Esophagus mucosa (tissue), 1 donor: ENCODE measurements at regions not wholly inside any gene's neighbourhood (a gene's known extent, or its start where the extent isn't known, plus 50 kb on each side); places are given as distances from the start of the nearest gene placed in this dataset.
A peak's percentile ranks its signal among the peaks of the same experiment; 100 is the strongest.

Experiments used
- ATAC-seq: fragments of 200-7000 bp; cut with Tn5 transposase; one replicate; pipeline ENCODE4 v1.9.1; 2020
- donor health status: DM: yes; HTN: yes; CAD: no.

DNA sequence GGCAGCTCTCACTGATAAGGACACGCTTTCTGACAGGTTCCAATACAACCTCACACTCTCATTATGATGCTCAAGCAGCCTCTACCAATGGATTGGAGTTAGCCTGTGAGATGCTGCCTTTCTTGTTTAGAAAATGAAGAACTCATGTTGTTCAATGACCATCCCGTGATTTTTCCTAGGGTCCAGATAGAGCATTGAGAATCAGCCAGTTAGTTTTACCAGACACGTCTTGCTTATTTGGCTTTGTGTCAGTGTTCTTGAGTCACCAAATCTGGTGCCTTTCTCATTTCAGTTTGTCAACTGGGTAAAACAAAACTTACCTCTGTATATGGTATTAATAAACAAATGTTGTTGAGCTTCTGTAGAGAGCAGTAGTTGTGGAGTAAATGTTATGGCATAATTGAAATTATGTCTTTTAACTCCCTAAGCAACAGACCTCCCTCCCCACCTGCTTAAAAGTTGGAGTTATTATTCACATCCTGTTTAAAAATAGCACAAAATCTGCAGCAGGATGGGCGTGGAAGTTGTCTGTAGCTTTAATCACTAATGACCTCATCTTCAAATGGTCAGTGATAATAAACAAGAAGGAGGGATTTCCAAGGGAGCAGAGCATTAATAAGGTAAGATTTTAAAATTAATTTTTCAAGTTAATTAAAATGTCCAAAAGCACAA, 167.3 kb downstream of the HRH4 start:
- no peak for ATAC-seq

DNA sequence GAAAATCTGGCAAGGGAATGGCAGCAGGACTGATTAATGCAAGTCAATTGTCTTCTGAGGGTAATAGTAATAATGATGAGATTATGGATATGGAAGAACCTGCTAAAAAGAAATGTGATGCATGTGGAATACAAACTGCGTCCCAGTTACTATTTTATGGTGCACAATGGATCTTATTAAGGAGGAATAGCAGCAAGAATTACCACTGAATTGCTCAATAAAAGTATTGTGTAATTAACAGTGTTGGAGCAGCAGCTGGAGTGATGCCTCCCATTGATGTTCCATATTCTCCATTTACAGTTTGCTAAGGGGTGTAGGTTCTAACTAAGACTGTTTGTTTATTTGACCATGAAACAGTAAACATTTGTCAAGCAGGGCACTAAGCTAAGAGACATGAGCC, 167.9 kb downstream of the HRH4 start:
- no peak for ATAC-seq

DNA sequence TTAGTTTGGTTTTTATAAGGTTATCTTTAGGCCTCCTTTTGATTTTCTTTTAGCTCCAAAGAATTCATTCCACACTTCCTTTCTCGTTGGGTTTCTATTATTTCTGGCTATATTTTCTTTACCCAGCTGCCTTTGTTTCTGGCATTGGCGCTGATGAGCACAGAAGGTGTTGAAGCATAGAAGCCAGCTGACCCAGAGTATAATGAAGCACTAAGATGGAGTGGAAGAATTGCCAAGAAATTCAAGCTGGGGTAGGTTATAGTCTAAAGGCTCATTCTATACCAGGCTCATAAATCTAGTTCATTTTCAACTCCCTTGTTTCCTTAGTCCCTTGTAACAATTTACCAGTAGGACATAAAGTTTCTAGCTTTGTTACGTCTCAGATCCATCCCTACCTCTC, 169.5 kb downstream of the HRH4 start:
- ATAC-seq = no peak

DNA sequence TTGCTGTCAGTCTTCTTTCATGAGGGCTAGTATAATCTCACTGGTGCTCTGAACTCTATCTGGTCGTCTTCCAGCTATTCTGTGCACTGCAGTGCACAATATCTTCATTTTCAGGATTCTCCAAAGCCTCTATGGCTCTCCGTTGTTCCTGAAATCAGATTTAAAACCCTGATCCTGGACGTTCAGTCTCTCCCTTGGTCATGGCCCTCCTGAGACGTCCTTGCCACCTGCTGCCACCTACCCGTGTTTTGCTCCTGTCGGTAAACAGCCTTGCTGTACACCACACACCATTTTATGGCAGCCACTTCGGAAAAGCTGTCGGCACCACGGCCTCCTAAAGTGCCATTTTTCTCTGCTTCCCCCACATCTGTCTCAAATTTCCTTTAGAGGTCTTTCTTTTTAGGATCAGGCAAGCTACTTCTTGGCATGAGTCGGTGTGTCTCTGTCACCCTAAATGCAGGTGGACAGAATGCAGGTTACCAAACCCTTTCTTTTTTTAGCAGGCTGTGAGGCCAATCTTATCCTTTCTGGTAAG, 170.0 kb downstream of the HRH4 start:
- ATAC-seq = no peak

DNA sequence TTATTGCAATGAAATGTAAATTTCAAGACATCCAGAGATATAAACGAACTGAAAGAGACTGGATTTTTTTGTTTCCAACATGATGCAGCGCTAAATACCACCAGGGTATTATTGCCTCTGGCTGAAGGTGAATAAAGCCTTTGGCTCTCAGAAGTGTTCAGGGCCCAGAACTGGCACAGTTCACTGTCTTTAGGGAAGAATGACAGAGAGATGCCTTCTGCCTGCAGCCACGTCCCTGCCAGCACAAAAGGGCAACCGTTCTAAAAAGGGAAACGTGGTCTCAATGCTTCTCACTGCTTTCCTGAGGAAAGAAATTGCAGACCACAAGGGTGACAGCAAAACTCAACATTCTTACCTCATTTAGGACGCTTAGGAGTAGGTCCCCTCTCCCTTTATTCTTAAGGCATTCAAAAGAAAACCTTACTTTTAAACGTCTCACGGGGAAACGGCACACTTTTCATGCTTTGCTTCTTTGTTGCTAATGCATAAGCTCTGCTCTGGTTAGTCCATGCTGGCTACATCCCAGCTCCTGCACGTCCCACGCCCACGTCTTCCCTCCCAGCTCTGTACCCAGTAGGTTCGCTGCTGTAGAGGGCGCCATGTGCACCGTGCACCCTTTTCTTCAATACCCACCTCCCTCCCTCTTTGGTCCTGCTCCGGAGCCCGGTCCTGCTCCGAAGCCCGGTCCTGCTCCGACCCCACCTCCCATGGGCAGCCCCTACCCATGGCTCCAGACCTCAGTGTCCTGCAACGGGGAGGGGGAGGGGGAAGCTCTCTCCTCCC, 171.0 kb downstream of the HRH4 start:
- peak; percentile 18 for ATAC-seq

DNA sequence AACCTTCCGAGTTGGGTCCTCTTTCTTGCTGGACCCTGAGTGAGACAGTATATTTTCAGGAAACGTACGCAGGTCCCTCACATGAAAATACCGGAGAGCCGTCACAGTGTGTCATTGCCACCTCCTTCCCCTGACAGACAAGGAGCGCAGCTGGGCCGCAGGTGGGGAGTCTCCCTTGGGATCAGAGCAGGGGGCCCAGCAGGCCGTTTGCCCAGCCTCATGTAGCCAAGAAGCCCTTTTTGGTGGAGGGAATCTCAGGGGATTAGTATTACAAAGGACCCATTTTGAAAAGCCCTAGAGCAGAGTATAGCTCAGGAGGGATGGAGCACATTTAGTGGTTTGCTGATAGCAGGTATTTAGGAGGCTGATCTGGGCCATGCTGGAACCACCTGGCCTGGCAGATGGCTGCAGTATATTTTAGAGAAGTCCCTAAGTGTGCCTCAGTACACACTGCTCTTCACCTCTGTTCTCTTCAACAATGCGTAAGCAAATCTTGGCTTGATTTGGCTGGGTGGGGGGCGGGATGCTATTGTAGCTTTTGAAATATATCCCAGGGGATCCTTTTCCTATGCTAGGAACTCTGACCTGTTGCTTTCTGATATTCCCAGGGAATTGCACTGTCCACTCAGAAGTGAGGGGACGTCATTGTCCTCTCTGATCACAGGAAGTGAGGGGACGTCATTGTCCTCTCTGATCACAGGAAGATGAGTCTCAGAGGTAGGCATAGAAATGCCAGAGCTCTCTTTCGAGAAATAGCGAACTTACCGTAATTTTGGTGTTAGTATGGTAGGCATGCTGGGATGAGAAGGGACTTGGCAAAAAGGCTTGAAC, 171.9 kb downstream of the HRH4 start:
- no peak for ATAC-seq

DNA sequence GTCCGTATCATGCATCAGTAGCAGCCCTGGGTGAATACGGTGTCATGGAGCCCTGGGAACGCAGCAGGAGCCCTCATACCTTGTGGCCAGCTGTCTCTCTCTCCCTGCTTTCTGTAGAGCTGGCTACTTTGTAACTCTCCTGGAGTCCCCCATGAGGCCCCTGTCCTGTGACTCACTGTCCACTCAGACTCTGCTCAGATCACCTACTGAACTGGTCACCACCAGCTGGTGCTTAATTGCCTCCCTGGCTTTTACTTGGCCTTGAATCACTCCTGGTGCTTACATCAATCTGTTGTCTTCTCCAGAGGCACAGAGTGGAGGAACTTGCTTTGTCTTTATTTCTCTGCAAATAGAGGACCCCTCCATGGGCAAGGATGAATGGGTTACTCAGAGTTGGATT, 172.7 kb downstream of the HRH4 start:
- ATAC-seq = no peak

DNA sequence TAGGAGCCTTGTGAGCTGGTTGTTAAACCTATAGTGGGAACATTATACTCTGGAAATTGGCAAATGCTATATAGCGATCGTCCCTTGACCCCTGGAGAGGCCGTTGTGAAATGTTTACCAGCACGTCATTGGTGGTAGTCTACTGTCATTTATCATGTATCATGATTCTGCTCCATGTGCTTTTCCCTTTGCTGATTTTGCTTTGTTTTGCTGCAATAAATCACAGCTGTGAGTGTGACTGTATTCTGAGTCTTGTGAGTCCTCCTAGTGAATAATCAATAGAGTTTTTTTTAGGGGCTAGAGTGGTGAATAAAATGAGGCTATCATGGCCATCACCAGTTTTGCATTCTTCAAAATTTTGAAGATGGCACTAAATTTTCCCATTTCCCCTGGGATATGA, 189.1 kb downstream of the HRH4 start:
- ATAC-seq = no peak

DNA sequence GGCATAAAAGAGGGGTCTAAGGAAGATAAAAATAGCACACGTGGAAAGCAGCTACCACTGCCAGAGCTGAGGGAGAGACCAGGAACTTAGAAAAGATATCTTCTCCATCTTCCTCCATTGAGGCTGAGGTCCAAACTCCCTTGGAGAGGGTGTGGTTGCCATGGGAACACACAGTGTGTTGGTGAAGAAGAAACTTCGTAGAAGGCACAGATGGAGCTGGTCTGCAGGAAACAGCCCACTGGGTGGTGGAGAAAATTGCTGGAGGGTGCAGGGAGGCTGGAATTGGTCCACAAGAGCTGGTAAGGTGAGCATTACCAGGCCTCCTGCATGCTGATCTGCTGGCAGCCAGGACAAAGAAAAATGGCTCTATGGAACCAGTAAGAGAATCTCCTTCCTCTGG, 191.0 kb downstream of the HRH4 start:
- ATAC-seq = no peak

DNA sequence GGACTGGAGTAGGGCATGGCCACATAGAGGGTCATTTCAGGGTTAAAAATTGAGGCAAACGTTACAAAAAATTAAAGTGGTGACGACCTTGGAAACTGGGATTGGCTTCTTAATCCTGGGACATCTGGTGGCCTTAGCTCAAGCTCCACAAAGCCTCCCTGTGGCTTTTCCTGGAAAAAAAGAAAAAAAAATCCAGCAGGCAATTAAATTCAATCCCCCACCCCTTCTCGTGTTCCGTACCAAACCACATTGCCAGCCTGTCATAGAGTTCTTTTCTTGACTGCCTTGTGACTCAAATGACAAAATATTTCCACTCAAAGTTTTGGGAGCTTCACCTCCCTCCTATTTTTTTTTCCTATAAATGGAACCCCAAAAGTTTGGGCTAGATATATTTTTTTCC, 195.6 kb downstream of the HRH4 start:
- no peak for ATAC-seq

DNA sequence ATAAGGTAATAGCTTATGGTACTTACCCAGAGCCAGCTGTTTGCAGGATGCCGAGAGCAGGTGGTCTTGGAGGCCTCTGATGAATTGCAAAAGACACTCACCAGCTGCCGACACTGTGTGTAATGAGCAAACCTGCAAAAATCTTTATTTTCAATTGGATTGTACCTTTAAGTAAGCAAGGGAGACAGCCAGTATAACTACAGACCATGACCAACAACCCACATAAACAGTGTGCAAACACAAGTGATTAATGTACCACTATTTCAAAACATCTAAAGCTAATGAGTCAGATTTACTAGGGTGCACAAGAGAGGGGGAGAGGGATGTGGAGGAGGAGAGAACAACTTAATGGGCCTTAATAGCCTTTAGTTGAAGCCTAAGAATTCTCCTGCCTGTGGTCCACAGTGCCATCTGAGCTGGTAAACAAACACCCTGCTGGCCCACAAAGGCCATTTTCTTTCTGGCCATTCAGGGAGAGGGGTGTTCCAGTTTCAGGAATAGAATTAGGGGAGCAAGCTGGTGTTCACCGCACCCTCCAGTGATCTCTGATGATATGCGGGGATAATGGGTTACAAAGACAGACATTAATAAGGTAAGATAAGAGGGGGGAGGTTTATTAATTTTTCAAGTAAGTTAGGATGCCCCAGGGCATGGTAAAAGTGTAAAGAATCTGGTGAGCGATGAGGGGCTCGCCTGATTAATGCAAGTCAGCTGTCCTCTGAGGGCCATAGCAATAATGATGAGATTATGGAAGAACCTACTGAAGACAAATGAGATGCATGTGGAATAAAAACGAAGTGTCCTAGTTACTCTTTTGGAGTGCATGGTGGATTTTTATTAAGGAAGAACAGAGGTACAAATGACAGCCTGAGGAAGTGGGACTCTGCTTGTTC, 196.4 kb downstream of the HRH4 start:
- peak; percentile 17 for ATAC-seq

DNA sequence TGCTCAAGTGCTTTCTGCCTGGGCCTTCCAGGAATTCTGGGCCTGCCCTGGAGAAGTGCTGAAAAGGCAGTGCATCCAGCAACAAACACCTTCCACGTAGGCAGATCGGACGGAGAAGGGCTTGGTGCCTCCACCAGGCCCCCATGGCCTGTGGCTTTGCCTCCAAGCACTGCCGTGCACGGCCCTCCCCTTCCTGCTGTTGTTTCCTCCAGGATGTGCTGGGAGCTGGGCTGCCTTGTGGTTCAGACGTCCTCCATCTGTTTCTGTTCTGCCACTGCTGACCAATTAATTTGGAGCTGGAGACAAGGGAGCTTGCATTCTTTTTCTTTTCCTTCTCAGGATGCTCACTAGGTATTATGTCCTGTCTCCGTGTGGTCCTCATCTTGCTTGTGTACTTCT, 197.0 kb downstream of the HRH4 start:
- no peak for ATAC-seq

DNA sequence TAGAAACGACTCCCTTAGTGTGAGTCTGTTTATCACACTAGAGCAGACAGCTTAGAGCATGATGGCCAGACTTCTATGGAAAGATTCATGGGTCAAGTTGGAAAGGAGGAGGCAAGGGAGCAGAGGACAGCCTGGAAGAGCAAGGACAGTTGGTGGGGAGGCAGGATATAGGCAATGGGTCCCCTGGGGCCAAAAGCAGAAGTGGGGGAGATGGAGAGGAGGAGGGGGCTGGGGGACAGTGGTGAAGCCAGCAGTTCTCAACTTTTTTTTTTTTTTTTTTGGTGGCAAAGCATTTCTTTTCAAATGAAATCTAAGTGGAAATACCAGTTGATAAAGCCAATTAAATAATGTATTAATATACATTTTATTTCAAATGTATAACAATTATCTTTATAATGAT, 197.9 kb downstream of the HRH4 start:
- ATAC-seq = no peak

DNA sequence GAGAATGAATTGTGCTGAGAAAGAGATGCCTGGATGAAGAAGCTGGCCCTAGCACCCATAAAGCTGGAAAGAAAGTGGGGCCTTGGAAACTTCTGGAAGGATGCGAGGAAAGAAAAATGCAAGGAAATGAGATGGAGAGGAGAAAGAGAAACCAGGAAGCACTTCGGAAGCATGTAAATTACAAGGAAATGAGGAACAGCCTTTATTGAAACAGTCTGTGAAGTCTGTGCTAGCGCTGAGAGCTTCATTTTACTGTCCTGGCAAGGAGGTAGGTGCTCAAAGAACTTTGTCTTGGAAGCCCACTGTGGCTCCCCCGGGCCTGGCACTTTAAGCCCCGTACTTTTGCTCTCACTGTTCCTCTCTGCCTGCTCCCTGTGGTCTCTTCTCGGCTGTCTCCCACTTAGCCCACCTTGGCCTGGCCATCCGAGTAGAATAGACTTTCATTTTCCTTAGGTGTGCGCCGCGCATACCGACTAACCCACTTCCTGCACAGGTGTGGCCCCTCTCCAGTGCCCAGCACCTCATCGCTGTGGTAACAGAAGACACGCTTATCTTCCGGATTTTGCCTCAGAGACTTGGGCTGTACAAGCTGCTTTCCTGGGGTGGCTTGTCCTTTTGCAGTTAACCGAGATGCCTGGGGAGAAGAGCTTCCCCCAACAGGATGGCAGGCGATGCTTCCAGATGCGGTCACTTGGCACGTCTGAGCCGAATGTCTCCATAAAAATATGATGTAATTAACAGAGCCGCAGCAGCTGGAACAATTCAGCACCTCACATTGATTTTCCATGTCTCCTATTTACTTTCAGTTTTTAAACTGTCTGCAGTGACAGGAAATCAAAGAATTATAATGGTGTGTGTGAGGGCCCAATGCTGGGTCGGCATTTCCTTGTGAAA, 199.6 kb downstream of the HRH4 start:
- ATAC-seq = no peak

DNA sequence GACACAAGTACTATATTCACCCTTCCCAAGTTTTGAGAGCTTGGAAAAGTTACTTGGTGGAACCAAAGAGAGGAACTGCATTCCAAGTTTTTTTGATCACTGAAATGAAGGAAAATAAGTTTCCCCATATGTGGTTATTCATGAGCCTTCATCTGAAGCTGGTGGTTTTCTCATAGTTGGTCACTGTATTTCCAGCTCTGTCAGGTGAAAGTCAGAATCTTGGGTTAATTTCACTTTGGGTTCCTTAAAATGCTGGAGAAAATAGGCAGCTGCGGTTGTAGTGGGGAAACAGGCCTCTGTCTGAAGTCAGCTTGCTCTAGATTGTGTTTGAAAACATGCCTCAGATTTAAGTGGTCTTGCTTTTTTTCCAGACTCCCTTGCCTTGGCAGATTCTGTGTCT, 200.5 kb downstream of the HRH4 start:
- ATAC-seq = no peak

DNA sequence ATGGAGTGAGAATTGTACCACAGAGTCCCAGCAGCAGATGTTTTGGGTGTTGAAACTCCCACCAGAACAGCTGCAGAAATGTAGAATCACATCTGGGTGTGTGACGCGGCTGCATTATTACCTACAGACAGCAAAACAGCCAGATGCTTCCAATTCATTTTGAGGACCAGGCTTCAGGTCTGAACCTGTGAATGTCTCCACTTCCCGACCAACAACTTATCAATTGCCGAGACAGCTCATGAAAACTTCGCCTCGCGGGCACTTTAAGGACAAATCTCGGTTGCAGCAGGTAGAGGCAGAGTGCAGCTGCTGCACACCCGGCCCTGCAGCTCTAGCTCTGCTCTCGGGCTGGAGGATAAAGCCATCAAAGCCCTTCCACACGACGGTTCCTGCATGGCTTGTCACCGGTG, 202.0 kb downstream of the HRH4 start:
- ATAC-seq = no peak

DNA sequence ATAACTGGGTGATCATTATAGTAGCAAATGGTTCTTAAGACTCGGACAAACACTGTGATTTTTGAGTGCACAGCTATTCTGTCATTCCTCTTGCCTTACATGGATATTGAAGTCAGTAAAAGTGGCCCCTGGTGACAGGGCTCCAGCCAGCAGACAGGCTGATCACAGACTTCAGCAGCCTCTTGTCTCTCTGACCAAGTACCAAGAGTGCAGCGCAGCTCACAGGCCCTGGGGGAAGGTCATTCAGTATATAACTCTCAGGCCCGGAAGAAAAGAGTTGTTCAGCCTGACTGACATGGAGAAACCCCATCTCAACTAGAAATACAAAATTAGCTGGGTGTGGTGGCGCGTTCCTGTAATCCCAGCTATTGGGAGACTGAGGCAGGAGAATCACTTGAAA, 202.6 kb downstream of the HRH4 start:
- no peak for ATAC-seq

DNA sequence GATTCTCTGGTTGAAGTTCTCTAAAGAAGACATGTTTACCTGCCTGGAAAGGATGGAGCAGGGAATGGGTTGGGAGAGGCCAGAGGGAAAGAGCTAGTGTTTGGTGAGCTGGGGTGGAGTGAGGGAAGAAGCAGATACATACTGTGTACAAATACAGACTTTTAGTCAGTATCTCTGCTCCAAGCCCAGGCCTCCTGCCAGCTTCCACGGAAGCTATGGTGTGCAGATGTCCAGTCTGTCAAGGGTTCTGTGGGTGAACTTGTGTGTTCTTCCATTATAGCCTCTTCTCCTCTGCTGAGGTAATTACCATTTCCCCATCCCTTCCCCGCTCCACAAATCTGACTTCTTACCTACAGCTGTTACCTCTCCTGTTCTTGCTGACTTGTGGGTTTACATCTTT, 208.6 kb downstream of the HRH4 start:
- ATAC-seq = no peak

DNA sequence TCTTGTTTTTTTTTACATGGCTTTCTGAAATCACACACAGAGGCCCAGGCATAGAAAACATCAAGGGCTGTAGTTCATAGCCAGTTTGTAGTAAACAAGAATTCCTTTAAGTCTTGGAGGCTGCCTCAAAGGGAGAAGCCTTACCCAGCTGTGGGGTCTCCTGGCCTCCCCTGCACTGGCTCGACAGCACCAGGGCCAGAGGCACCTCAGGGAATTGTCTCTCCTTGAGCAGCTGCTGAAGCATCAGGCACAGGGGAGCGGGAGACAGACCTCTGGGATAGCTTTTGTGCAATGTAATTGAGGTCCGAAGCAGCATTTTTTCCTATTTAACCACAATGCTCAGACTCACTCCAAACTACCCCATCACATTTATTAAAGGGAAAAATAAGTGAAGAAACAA, 209.1 kb downstream of the HRH4 start:
- no peak for ATAC-seq

DNA sequence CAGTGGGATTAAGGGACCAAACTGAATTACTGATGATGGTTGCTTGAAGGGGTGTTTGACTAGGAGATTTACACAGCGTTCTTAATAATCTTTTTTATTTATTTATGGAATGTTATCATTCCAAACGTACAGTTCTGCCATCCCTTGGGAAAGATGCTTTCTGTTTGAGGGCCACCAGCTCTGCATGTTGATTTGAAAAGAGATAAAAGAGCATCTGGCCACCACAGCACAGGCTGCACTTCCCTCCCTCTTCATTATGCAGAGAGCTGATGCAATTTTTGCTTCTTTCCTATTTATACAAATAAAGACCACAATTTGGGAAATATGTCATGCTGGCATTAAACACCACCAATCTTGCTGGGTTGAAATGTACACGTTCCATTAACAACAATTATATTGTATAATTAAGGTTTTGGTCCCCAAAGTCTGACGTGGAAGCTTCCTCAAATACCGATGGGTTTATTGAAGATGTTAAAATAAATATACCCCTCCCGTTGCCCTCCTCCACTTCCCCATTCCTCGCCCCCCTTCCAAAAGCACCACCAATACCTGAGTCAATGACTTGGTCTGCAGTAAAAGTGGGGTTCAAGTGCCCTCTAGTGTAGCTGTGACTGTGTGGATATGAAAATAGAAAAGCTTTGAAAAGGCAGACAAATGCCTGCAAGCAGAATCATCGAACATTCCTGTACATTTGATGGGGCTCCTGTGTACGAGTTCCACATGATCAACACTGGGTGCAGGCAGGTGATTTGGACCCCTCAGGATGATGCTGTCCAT, 211.9 kb downstream of the HRH4 start:
- no peak for ATAC-seq
